ENCODE measurements at regions not wholly inside any gene's neighbourhood (a gene's known extent, or its start where the extent isn't known, plus 50 kb on each side); places are given as distances from the start of the nearest gene placed in this dataset.

DNA sequence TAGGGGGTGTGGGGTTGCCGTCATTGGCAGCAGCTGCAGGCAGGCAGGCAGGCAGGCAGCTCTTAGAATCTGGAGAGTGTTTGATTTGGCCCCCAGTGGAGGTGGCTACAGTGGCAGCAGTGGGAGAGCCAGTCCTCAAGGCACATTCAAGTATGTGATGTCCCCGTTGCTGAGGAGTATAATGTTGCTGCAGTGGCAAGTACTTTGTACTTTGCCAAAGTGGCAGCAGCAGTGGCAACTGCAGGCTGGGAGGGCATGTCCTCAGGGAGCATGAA, 147.1 kb downstream of the PAPOLA start:
- TF ChIP-seq, protein P1, sequence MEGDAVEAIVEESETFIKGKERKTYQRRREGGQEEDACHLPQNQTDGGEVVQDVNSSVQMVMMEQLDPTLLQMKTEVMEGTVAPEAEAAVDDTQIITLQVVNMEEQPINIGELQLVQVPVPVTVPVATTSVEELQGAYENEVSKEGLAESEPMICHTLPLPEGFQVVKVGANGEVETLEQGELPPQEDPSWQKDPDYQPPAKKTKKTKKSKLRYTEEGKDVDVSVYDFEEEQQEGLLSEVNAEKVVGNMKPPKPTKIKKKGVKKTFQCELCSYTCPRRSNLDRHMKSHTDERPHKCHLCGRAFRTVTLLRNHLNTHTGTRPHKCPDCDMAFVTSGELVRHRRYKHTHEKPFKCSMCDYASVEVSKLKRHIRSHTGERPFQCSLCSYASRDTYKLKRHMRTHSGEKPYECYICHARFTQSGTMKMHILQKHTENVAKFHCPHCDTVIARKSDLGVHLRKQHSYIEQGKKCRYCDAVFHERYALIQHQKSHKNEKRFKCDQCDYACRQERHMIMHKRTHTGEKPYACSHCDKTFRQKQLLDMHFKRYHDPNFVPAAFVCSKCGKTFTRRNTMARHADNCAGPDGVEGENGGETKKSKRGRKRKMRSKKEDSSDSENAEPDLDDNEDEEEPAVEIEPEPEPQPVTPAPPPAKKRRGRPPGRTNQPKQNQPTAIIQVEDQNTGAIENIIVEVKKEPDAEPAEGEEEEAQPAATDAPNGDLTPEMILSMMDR (IDR thresholded peaks at IDR 0.05; ENCODE audit: control extremely low read depth in 1 of 3, insufficient read depth in 1 of 3, low read depth in 1 of 3, low read length in 3 of 3): no peak
- TF ChIP-seq POLR2A (IDR thresholded peaks at IDR 0.05; ENCODE audit: control extremely low read depth in 1 of 2, low read depth in 2 of 2, low read length in 2 of 2) (no peak), CHD2 (IDR thresholded peaks at IDR 0.05; ENCODE audit: low read length) (no peak), ZNF274 (IDR thresholded peaks at IDR 0.05; ENCODE audit: borderline replicate concordance, extremely low read depth, low read length) (no peak), SP1 (IDR thresholded peaks at IDR 0.05; ENCODE audit: low read depth, low read length) (no peak), EP300 (IDR thresholded peaks at IDR 0.05; ENCODE audit: borderline replicate concordance in 1 of 2, low read depth in 2 of 2, low read length in 2 of 2) (no peak)
